MCF 10A (cell line): ENCODE measurements at regions not wholly inside any gene's neighbourhood (a gene's known extent, or its start where the extent isn't known, plus 50 kb on each side); places are given as distances from the start of the nearest gene placed in this dataset.
A peak's percentile ranks its signal among the peaks of the same experiment; 100 is the strongest.

Source experiments
- BruUV-seq: library from RNA; stranded (reverse); fragments of 400-500 nt; replicated peaks from 2 replicates; lab custom pipeline; 2021; lab: Mats Ljungman, UMichigan
- CTCF ChIA-PET: fragments of 300-600 bp; sonication (Branson Sonifier 250); formaldehyde crosslinking; extraction: SDS; loops from one replicate; lab custom pipeline; 2021; ENCODE audit warnings: antibody characterized with exemption, inconsistent platforms; lab: Yijun Ruan, JAX
- POLR2A ChIA-PET: fragments of 300-600, 350-650 bp; sonication (Branson Sonifier 250); formaldehyde crosslinking; extraction: SDS; loops from one replicate; lab custom pipeline; 2020; ENCODE audit warnings: antibody characterized with exemption, inconsistent platforms; lab: Yijun Ruan, JAX
- DNase-seq: peaks from one replicate; pipeline ENCODE4 v3.0.0-alpha.2; 2018; ENCODE audit not compliant: unreplicated experiment
- H3K27ac Mint-ChIP-seq: one replicate; pipeline ENCODE4 v1.8.0; 2022; ENCODE audit warnings: mild to moderate bottlenecking, low read depth, mixed read lengths; ENCODE audit not compliant: unreplicated experiment
- H3K27me3 Mint-ChIP-seq: one replicate; pipeline ENCODE4 v1.8.0; 2022; ENCODE audit warnings: mixed read lengths; ENCODE audit not compliant: insufficient read depth, unreplicated experiment
- H3K36me3 Mint-ChIP-seq: one replicate; pipeline ENCODE4 v1.8.0; 2022; ENCODE audit warnings: mild to moderate bottlenecking, moderate library complexity, mixed read lengths; ENCODE audit not compliant: insufficient read depth, unreplicated experiment
- H3K4me1 Mint-ChIP-seq: one replicate; pipeline ENCODE4 v1.8.0; 2022; ENCODE audit warnings: mixed read lengths; ENCODE audit not compliant: insufficient read depth, unreplicated experiment
- H3K4me3 Mint-ChIP-seq: one replicate; pipeline ENCODE4 v1.8.0; 2022; ENCODE audit warnings: mild to moderate bottlenecking, moderate library complexity, mixed read lengths; ENCODE audit not compliant: unreplicated experiment
- H3K9me3 Mint-ChIP-seq: one replicate; pipeline ENCODE4 v1.8.0; 2022; ENCODE audit warnings: mixed read lengths; ENCODE audit not compliant: unreplicated experiment
- intact Hi-C: fragments of 100-400 bp; cut with micrococcal nuclease; formaldehyde crosslinking; loops from 2 replicates; pipeline ENCODE4 v1.14.1; 2022
- TF ChIP-seq, protein P1 (sequence below): fragments of 200-600 bp; IDR thresholded peaks from one replicate; pipeline ENCODE4 v1.8.0; 2022; ENCODE audit warnings: antibody characterized with exemption, mild to moderate bottlenecking; ENCODE audit not compliant: unreplicated experiment

DNA sequence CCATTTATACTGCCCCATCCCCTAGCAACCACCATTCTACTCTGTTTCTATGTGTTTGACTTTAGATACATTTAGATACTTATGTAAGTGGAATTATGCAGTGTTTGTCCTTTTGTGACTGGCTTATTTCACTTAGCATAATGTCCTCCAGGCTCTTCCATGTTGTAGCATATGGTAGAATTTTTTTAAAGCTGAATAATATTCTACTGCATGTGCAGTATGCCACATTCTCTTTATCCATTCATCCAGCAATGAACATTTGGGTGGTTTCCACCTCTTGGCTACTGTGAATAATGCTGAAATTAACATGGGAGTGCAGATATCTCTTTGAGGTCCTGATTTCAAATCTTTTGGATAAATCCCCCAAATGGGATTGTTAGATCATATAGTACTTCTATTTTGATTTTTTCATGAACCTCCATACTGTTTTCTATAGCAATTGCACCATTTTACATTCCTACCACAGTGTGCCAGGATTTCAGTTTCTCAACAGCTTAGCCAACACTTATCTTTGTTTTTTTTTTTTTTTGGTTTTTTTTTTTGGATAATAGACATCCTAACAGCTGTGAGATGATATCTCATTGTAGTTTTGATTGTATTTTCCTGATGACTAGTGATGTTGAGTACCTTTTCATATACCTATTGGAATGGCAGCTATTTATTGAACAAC is 105.9 kb upstream of the LNX1 start:
- no peaks in the 10 kb centered on the region for H3K27me3 Mint-ChIP-seq
- peaks cover 12% of the 10 kb centered on the region for H3K4me1 Mint-ChIP-seq
- DNase-seq: no peak
- ChIA-PET POLR2A (no interaction called here), CTCF (interaction anchor here (0.6 to 1.7 kb wide), 2 partner anchors 10 to 228 kb away, joined by 3 to 8 read pairs; no protein-coding TSS in a partner anchor)
- H3K27ac Mint-ChIP-seq: no peak overlapping the region
- H3K4me3 Mint-ChIP-seq: no peak overlapping the region
- TF ChIP-seq, protein P1, sequence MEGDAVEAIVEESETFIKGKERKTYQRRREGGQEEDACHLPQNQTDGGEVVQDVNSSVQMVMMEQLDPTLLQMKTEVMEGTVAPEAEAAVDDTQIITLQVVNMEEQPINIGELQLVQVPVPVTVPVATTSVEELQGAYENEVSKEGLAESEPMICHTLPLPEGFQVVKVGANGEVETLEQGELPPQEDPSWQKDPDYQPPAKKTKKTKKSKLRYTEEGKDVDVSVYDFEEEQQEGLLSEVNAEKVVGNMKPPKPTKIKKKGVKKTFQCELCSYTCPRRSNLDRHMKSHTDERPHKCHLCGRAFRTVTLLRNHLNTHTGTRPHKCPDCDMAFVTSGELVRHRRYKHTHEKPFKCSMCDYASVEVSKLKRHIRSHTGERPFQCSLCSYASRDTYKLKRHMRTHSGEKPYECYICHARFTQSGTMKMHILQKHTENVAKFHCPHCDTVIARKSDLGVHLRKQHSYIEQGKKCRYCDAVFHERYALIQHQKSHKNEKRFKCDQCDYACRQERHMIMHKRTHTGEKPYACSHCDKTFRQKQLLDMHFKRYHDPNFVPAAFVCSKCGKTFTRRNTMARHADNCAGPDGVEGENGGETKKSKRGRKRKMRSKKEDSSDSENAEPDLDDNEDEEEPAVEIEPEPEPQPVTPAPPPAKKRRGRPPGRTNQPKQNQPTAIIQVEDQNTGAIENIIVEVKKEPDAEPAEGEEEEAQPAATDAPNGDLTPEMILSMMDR: no peak
- H3K9me3 Mint-ChIP-seq: no peaks in the 10 kb centered on the region
- intact Hi-C loops: no loop called here
- H3K36me3 Mint-ChIP-seq: no peaks in the 10 kb centered on the region
- no TSS peak for BruUV-seq

DNA sequence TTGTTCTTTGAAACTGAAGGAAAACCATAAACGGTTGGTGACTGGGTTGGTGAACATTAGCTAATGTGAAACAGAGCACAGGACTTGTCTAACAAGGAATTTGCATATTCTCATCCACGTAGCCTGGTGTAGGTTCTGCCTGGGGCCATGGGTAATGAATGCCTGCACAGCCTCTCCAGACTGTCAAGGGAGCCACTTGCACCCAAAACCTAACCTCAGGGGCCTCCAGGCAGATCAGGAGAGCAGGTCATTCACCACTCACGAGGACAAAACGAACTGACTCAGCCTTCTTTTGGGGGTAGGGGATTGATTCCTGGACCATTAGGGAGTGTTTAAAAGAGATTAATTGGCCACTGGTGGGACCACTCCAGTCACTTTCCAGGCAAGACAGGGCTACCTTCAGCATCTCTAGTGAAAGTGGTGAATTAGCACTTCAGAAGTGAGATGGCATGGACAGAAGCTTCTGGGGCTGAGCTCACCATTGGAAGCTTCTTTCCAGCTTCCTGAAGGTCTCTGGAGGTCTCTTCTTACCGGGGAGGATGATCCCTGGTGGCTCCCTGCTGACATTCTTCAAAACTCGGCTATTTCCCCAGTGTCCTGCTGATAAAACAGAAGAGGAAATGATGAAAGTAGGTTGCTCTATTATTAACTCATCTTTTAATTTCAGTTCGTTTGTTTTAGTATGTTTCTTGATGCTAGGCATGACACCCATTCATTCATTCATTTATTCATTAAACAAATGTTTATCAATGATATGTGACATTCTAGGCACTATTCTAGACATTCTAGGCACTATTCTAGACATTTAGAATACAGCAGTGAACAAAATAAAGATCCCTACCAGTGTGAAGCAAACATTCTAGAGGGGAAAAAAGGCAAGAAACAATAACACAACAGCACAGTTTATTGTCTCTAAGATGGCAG is 104.5 kb upstream of the LNX1 start:
- no TSS peak for BruUV-seq
- Mint-ChIP-seq H3K4me3 (no peak overlapping the region), H3K36me3 (no peaks in the 10 kb centered on the region), H3K27me3 (no peaks in the 10 kb centered on the region), H3K4me1 (peaks cover 8% of the 10 kb centered on the region), H3K27ac (no peak overlapping the region), H3K9me3 (no peaks in the 10 kb centered on the region)
- intact Hi-C loops: no loop called here
- DNase-seq: no peak
- ChIA-PET POLR2A (no interaction called here), CTCF (no interaction called here)
- TF ChIP-seq, protein P1: no peak

DNA sequence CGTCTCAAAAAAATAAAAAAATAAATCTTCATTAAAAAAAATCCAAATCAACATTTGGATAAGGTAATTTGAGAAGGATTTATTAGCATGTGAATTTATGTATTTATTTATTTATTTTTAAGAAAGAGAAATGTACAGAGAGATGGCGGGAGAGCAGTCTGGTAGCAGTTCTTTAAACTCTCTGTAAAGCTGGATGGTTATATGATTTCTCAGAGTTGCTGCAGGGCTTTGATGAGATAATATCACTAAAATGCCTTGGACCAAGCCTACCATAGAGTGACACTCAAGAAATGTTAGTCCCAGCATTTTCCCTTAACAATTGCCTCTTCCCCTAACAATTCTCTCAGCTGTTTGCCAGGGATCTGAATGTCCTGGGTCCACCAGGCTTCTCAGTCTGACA is 103.4 kb upstream of the LNX1 start:
- TF ChIP-seq, protein P1: no peak
- ChIA-PET POLR2A (interaction anchor here (0.6 kb wide), 1 partner anchor 82 kb away, joined by 3 read pairs; no protein-coding TSS in a partner anchor), CTCF (no interaction called here)
- BruUV-seq: no TSS peak
- Mint-ChIP-seq H3K4me1 (peaks cover 15% of the 10 kb centered on the region), H3K27ac (no peak overlapping the region), H3K36me3 (no peaks in the 10 kb centered on the region), H3K4me3 (no peak overlapping the region), H3K9me3 (no peaks in the 10 kb centered on the region), H3K27me3 (no peaks in the 10 kb centered on the region)
- no peak for DNase-seq
- intact Hi-C loops: no loop called here

DNA sequence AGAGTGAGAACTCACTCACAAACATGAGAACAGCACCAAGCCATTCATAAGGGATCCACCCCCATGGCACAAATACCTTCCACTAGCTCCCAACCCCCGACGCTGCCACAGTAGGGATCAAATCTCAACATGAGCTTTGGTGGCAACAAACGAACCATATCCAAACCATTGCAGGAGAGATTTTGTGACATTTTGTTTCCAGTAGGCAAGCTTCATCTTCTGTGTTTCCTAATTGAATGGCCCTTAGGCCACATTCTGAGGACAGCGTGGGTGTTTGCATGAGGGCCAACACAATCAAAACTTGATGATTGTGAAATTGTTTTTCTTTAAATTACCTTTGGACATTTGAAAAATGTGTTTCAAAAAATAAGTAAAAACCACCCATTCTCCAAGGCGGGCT is 102.6 kb upstream of the LNX1 start:
- CTCF ChIA-PET: interaction anchor here (0.6 kb wide), 1 partner anchor 22 kb away, joined by 3 read pairs; no protein-coding TSS in a partner anchor
- BruUV-seq: no TSS peak
- H3K27ac Mint-ChIP-seq: peak overlapping the region; percentile 17
- intact Hi-C loops: no loop called here
- no peaks in the 10 kb centered on the region for H3K9me3 Mint-ChIP-seq
- no peak overlapping the region for H3K4me3 Mint-ChIP-seq
- peaks cover 23% of the 10 kb centered on the region for H3K4me1 Mint-ChIP-seq
- POLR2A ChIA-PET: no interaction called here
- DNase-seq: peak; percentile 79
- no peaks in the 10 kb centered on the region for H3K27me3 Mint-ChIP-seq
- TF ChIP-seq, protein P1: no peak
- H3K36me3 Mint-ChIP-seq: no peaks in the 10 kb centered on the region
